Glomerular endothelial cell (primary cell): ENCODE measurements at regions not wholly inside any gene's neighbourhood (a gene's known extent, or its start where the extent isn't known, plus 50 kb on each side); places are given as distances from the start of the nearest gene placed in this dataset.

Experiments used
- DNase-seq: peaks from one replicate; pipeline ENCODE4 v3.0.0-alpha.2; 2011; ENCODE audit warnings: low read depth, low spot score; ENCODE audit errors: extremely low read depth

DNA sequence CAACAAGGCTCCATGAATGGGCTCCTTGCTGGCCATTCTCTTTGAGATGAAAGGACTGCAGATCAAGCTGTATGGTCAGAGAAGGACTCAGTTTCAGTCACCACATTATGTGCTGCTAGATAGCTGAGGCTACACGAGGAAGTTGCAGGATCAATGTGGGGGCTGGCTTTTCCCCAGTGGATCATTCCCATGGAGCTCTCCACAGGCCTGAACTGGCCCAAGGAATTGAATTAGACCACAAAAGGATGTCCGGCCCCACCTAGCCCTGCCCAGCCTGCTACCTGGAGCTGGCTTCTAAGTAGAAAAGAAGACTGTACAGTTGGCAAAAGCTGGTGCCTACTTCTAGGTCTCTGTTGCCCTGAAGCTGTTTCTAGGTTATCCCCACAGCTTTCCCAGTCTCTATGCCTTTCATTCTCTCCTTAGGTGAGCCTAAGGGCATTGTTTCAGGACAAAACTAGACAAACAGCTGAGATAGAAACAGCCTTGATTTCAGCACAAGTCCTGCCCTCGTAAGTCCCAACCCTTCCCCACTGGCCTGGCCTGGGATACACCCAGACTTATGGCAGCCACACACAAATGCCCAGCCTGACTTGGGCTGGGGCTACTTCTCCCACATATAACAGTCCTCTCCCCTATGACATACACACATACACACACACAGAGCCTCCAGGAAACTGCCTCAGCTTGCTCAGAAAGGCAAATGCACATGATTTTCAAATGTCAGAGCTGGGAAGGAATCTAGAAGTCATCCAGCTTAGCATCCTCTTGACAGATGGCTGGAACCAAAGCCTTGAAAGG, 129.1 kb upstream of the NCAM1 start:
- no peak for DNase-seq

DNA sequence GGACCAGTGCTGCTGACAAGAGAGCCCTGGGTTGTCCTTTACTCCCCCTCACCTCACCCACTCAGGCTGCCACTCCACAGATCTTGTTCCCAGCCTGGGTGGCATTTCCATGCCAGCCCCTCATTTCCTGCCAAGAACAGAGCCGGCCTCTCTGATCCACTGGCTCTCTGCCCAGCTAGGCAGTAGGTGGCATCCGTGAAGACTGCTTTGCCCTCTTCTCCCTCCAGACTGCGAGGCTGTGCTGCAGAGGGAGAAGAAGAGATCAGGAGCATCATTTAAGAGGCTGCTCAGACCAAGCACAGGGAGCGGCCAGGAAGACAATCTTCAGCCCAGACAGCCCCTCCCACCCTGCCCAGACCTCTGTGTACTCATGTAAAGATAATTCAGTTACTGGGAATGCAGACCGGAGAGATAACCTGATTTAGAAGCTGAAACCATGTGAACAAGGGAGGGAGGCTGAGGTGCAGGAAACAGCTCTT, 126.9 kb upstream of the NCAM1 start:
- DNase-seq = no peak

DNA sequence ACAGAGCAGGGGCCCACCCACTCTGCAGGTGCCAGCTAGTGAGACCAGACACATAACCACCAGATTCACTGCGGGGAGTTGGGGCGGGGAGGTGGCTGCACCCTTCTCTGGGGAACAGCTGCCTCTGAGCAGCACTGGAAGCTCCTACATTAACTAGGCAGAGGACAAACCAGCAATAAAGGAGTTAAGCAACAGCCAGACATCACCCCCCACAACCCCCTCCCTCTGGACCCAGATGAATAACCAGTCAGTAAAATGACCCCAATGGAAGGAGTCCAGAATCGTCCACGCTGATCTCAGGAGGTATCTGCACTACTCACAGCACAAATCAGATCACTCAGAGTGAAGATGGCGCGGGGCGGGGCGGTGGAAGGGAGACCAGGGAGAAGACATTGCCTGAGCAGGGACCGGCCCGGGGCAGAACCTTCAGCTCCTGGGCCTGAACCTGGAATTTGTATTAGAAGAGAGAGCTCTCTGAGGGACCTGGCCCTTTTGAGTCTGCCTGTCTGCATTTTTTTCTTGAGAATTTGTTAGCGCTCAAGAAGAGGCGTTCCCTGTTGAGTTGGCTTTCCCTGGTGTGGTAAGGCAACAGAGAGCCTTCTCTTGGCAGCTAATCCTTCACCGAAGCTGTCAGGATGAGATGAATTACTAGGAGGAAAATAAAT, 125.5 kb upstream of the NCAM1 start:
- no peak for DNase-seq

DNA sequence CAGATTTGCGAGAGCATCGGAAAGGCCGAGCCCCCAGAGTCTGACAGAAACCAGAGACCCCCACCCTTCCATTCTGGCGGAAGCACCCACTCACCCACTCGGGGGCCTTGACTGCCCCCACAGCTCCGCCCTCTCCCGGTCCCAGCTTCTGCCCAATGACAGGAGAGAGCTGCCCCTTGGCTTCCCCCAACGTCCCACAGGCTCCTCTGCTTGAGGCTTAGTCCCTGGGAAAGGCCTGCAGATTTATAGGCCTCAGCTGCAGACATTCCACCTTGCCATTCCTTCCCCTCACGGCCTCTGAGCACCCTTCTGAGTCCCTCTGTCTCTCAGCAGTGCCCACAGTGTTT, 125.0 kb upstream of the NCAM1 start:
- no peak for DNase-seq

DNA sequence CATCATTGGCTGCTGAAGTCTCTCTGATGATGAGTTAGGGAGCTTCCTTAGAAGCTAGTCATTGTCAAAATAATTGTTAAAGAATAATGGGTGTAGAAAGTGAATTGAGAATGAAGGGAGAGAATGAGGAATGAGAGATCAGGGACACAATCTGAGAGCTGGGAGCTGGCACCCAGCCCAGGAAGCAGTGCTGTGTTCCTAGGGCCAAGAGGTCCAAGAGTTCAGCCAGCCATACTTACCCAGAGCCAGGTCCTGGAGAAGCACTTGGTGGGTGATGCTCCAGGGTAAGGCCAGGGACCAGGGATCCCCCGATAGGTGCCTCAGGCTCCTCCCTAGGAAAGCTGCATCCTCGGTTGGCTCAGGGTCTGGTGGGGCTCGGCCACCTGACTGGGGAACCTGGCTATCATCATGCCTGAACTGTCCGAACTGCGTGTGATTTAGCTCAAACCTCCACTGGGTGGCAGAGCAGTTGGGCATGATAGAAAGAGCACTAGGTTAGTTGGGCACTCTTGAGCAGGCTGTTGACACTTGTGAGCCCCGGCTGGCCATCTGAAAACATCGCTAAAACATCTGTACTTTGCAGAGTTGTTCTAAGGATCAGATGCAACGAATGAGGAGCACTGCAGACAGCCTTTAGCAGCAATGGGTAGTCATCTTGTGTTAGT, 123.9 kb upstream of the NCAM1 start:
- DNase-seq = no peak

DNA sequence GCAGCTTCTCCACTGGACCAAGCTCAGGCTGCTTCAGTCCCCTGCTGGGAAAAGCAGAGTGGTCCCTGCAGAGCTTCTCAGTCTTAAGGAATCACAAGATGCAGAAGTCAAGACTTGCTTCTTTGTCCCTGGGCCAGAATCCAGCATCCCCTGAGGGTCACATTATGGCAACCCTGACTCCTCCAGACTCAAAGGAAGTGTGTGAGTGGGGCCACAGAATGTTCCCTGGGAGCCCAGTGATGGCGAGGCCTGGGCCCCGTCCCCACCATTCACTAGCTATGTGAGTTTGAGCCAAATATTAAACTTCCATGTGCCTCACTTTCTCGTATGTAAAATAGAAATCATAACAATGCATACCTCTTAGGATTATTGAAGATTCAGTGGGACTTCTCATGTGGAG, 122.2 kb upstream of the NCAM1 start:
- no peak for DNase-seq

DNA sequence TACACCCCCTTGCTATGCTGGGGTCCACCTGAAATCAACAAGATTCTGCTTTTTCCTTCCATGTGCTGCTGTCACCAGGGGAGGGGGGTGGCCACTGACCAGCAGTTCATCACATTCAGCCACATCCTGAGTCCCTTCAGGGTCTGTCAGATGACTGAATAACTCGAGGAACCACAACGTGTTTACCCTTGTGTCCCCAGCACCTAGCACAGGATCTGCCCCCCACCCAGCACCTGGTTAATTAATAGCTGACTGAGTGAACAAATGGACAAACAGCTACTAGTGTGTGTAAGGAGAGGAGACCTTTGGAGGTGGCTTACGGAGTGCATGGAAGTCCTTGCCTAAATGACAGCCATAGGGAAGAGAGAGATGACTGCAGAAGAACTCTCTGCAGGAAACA, 119.5 kb upstream of the NCAM1 start:
- no peak for DNase-seq

DNA sequence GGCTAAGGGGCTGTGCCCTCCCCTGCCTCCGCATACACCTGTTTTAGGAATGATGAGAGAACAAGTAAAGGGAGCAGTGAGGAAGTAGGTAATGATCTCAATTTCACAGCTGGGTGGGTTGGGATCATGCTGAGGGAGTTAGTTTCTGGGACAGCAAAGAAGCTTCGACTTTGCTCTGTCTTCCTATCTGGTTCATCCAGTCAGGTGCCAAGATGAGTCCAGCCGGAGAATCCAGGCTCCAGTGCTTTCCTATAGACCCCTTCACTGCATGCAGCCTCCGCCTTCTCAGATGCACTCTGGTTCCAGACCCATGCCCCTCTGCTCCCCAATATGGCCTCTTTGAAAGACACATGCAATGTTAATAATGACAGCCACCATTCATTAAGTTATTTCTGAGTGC, 119.1 kb upstream of the NCAM1 start:
- DNase-seq = no peak

DNA sequence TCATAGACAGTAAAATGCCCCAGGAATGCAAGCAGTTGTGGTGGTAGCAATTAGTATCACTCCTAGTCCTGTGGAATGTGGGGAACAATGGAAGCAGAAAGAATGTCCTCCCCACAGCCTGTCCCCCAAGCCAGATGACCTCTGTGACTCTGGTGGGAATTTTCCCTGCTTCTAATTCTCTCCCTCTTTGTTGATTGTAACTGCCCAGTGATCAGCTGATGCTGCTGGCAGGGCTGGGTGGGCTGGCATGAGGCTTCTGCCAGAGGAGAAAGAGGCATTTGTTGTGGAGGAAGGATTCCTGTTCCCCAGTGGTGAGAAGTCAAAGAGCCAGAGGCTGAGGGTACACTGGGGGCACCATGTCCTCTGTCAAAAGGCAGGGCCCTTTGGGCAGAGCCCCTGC, 116.7 kb upstream of the NCAM1 start:
- no peak for DNase-seq

DNA sequence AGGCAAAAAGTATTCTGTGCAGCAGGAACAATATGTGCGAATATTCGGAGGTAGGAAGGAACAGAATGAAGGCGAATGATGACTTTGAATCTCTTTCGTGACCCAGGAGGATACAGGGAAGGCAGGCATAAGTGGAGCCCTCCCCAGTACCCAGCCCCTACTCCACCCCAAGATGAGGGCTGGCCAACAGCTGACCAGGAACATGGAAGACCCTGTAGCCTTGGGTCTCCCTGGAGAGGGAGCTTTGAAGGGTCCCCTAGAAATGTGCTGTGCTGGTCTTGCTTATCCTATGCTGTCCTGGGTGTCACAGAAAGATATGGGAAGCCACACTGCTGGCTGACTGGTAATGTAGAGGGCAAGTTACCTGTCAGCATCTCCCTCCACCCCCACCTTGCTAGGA, 113.7 kb upstream of the NCAM1 start:
- no peak for DNase-seq

DNA sequence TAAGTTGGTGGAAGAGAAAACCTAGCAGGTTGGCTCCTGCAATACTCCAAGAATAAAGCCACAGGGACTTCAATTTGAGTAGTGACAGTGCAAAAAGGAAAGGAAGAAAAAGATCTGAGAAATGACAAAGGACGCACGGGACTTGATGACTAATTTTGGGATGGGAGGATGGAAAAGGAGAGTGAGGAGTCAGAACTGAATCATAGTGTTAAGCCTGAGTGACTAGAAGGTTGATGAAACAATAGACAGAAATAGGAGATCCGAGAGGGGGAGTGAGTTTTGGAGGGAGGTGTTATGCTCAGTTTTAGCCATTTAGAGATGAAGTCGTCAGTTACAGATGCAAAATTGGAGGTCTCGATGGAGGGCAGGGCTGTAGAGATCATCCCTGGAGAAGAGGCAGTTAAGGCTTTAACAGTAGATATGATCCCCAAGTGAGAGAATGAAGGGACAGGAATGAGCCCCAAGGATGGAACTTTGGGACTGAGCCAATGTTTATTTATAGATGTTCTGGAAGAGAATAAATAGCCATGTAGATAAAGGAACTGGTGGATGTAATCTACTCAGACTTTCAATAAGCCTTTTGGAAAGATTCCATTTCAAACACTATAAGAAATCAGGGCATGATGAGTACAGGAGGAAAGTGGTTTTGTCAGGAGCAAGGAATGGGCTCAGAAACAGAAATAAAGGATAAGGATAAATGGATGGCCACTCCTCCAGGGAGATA, 108.9 kb upstream of the NCAM1 start:
- no peak for DNase-seq

DNA sequence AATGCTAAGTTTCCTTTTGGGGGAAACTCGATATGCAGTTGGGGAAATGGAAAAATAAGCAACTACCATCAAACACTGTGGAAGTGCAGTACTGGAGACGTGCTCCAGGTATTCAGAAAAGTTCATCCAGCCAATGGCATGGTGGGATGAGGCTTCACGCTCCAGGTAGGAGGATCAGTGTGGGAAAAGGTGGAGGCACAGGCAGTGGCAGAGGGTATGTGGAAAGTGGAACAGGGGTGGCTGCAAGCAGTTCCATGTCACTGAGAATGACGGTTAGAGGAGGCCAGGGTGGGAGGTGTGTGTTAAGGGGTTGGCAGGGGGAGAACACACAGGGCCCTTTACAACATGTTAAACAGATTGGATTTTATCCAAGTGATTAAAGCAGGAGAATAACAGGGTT, 105.1 kb upstream of the NCAM1 start:
- no peak for DNase-seq

DNA sequence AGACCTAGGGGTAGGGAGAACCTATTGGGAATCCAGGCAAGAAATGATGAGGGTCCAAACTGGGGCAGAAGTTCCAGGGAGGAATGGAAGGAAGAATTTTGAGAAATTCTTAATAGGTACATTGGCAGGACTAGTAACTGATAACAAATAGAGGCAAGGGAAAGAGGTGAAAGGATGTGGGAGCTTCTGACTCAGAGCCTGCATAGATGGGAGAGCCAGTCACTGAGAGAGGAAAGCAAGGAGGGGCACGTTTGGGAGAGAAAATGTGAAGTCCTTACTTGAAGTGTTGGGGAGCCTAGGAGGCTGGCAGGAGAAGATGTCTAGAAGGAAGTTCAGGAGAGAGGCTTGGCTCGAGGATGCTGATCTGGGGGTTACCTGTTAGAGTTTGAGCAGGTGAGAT, 104.6 kb upstream of the NCAM1 start:
- DNase-seq = no peak

DNA sequence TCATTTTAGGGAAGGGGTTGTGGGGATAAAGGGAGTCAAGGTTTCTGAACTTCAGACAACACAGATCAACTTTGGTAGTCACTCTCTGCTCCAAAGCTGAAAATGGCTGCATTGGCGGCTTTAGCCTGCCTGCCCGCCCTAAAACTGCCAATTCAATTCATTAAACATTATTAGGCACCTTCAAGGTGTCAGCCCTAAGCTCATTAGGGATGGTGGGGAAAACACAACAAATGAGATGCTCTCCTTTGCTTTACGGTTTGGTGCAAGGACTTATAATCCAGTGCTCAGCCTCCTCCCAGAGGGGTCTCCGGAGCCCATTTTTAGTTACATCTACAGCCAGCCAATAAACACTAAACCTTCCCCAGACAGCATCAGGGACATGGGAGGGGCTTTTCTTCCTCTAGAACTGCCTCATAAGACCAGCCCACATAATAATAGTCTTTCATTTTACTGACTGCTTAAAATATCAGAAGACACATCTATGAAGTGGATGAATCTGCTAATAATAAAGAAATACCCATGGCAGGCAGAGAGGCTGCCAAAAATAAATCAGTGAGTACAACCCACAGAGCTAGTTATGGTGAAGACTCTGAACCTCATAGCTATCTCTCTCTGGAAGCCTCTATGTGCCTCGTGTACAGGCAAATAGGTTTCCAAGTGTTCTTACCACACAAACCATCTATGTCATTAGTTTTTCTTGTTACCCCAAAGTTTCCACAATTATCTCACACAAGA, 102.8 kb upstream of the NCAM1 start:
- no peak for DNase-seq

DNA sequence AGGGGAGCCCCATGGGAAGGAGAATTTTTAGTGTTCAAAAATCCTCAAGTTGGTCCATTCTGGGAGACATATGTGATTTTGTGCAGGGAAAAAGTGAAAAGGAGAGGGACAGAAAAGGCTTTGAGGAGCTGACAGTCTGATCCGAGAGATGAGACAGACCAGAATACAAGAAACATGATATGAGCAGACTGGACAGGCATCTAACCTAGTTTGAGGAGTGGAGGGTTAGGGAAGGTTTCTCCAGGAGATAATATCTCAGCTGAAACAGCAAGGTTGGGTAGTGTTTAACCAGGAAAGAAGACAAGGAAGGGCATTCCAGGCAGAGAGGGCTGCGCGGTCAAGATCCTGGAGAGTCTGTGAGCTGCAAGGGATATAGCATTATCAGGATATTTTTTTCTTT, 101.4 kb upstream of the NCAM1 start:
- DNase-seq = no peak

DNA sequence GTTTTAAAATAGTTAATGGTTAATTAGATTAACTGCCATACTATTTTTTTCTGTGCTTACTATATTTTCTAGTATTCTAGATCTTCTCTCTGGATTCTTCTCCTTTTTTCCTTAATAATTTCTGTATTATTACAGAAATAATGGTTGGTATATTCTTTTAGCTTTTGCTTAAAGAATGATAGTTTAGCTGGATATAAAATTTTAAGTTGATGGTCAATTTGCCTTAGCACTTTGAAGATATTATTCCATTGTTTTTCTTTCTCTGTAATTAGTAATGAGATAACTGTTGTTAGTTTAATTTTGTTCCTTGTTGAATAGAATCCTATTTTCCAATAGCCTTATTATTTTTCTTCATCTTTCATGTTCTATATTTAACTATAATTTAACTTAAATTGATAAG, 99.9 kb upstream of the NCAM1 start:
- no peak for DNase-seq

DNA sequence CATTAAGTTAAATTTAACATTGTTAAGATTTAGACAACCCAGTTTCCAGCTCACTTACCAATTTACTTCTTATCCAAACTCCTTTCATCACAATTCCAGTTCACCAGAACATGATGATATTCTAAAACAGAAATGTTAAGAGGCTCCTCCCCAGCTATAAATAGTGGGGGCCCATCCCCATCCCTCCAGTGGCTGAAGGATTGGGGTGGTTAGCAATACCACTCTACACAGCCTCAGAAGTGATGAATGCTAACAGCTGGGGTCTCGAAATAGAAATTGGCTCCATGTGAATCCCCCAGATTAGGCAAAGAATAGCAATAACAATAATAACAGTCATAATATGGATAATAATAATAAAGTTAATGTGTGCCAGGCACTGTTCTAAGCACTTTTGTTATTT, 97.9 kb upstream of the NCAM1 start:
- DNase-seq = no peak

DNA sequence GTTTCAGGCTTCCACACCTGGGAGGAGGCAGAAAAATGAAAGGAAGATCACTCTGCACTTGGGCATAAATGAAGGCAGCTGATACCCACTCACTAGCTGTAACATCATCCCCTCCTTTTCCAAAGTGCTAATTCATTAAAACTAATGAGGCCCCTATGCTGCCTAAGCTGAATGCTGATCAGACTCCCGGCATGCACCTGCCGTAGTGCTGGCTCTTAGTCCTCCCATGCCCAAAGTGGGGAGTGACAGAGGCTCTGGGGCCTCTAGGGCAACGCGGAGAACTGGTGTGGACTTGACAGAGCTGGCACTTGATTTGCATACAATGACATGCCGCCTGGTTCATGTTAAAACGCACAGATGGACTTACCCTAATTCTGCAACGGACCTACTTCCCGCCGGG, 96.5 kb upstream of the NCAM1 start:
- DNase-seq = no peak

DNA sequence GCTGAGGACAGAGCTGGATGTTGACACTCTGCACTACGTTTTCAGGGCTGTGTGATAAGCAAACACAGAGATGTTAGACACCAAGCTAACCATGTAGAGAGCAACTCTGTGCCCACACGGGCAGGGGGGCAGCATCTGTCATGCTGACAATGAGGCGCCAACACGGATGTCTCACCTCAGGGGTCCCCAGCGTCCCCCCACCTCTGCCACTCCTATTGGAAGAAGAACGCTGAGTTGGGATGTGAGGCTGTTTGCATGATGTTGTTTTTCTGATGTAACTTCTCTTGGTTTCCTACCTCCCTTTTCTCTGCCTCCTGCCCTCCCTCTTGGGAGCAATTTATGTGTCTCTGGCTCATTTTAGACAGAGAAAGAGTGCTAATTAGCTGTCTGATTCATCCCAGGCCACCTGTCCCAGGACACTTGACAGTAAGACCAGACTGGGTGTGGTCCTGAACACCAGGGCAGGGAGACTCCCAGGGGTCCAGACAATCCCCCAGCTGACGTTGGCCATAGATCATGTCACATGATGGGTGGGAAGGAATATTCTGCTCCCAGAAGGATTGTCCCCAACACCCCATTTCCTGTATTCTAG, 89.2 kb upstream of the NCAM1 start:
- no peak for DNase-seq

DNA sequence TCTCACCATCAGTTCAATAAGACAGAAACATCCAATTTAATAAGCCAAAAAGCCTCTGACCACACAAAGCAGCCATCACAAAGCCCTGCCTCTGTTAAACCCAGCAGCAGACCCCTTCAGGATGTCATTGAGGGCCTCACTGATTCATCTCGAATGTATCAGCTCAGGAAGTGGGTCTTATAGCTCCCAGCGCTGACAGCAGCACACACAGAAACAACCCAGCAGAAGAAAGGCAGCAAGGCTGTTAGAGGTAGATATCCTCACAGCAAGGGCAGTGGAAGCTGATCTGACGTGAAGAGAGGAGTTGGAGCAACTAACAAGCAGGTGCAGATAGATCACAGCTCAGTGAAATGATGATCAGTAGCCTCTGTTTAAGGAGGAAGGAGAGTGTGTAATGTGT, 86.2 kb upstream of the NCAM1 start:
- DNase-seq = no peak
